Nephron (organoid): ENCODE measurements at regions not wholly inside any gene's neighbourhood (a gene's known extent, or its start where the extent isn't known, plus 50 kb on each side); places are given as distances from the start of the nearest gene placed in this dataset.

Experiments used
- H3K27ac Mint-ChIP-seq, 3 experiments: 2 replicates each; pipeline ENCODE4 v1.8.0; 2020; ENCODE audit warnings: mixed read lengths in 3 of 3, mild to moderate bottlenecking in 2 of 3, moderate library complexity in 1 of 3
- H3K27me3 Mint-ChIP-seq: 2 replicates; pipeline ENCODE4 v1.8.0; 2021; ENCODE audit warnings: low read depth, mild to moderate bottlenecking, moderate library complexity, mixed read lengths
- H3K36me3 Mint-ChIP-seq: 2 replicates; pipeline ENCODE4 v1.8.0; 2020; ENCODE audit warnings: low read depth, mixed read lengths
- H3K4me1 Mint-ChIP-seq: 2 replicates; pipeline ENCODE4 v1.8.0; 2020; ENCODE audit warnings: mixed read lengths
- H3K4me3 Mint-ChIP-seq, 3 experiments: 2 replicates each; pipeline ENCODE4 v1.8.0; 2020; ENCODE audit warnings: mild to moderate bottlenecking in 3 of 3, mixed read lengths in 3 of 3, moderate library complexity in 2 of 3
- H3K9me3 Mint-ChIP-seq: 2 replicates; pipeline ENCODE4 v1.8.0; 2020; ENCODE audit warnings: mixed read lengths
- CTCF ChIP-seq, 3 experiments: fragments of 200-600 bp; sonication (generic); IDR thresholded peaks; one replicate each; pipeline ENCODE4 v1.5.0; 2021; ENCODE audit warnings: antibody characterized with exemption in 3 of 3; ENCODE audit not compliant: unreplicated experiment in 3 of 3

- H3K9me3 Mint-ChIP-seq, result no peaks in the 10 kb centered on the region
- no peak for TF ChIP-seq CTCF (IDR thresholded peaks at IDR 0.05; ENCODE audit: unreplicated experiment in 3 of 3)
- peaks cover 12% of the 10 kb centered on the region for H3K4me1 Mint-ChIP-seq
- peaks cover 6% of the 10 kb centered on the region for H3K27me3 Mint-ChIP-seq
- H3K4me3 Mint-ChIP-seq, result no peak overlapping the region
- no peaks in the 10 kb centered on the region for H3K36me3 Mint-ChIP-seq
- no peak overlapping the region for H3K27ac Mint-ChIP-seq
These were observed 152.2 kb upstream of the HMHB1 start for GRCh38 chr5:143659599-143660238.

- Mint-ChIP-seq H3K9me3 (no peaks in the 10 kb centered on the region), H3K4me1 (peaks cover 12% of the 10 kb centered on the region), H3K36me3 (no peaks in the 10 kb centered on the region), H3K27me3 (peaks cover under 1% of the 10 kb centered on the region), H3K27ac (no peak overlapping the region), H3K4me3 (no peak overlapping the region)
- no peak for TF ChIP-seq CTCF (IDR thresholded peaks at IDR 0.05; ENCODE audit: unreplicated experiment in 3 of 3)
These were observed 153.0 kb upstream of the HMHB1 start for GRCh38 chr5:143658956-143659355.

GRCh38 chr5:143657647-143658285 is 154.2 kb upstream of the HMHB1 start:
- no peak for TF ChIP-seq CTCF (IDR thresholded peaks at IDR 0.05; ENCODE audit: unreplicated experiment in 3 of 3)
- Mint-ChIP-seq H3K27me3 (no peaks in the 10 kb centered on the region), H3K4me1 (peaks cover 12% of the 10 kb centered on the region), H3K4me3 (no peak overlapping the region), H3K27ac (no peak overlapping the region), H3K9me3 (peaks cover 3% of the 10 kb centered on the region), H3K36me3 (no peaks in the 10 kb centered on the region)

- no peak overlapping the region for H3K4me3 Mint-ChIP-seq
- no peaks in the 10 kb centered on the region for H3K27me3 Mint-ChIP-seq
- H3K36me3 Mint-ChIP-seq, result no peaks in the 10 kb centered on the region
- H3K4me1 Mint-ChIP-seq, result peaks cover 25% of the 10 kb centered on the region
- peaks cover 3% of the 10 kb centered on the region for H3K9me3 Mint-ChIP-seq
- no peak for TF ChIP-seq CTCF (IDR thresholded peaks at IDR 0.05; ENCODE audit: unreplicated experiment in 3 of 3)
- H3K27ac Mint-ChIP-seq, result no peak overlapping the region
These were observed 158.1 kb upstream of the HMHB1 start for GRCh38 chr5:143653766-143654282.

- Mint-ChIP-seq H3K36me3 (no peaks in the 10 kb centered on the region), H3K9me3 (peaks cover 3% of the 10 kb centered on the region), H3K27me3 (no peaks in the 10 kb centered on the region), H3K27ac (no peak overlapping the region), H3K4me1 (peaks cover 31% of the 10 kb centered on the region), H3K4me3 (no peak overlapping the region)
- TF ChIP-seq CTCF (IDR thresholded peaks at IDR 0.05; ENCODE audit: unreplicated experiment in 3 of 3), result no peak
These were observed 158.7 kb upstream of the HMHB1 start for GRCh38 chr5:143653256-143653655.
